ENCODE measurements at regions not wholly inside any gene's neighbourhood (a gene's known extent, or its start where the extent isn't known, plus 50 kb on each side); places are given as distances from the start of the nearest gene placed in this dataset.

- no peak overlapping the region for H2AFZ ChIP-seq (ENCODE audit: low read length, unreplicated experiment)
- no peak overlapping the region for H3K4me3 ChIP-seq (ENCODE audit: low read depth, low read length)
- H3K27me3 ChIP-seq (ENCODE audit: insufficient read depth, low read length) = no peaks in the 10 kb centered on the region
- no peak overlapping the region for H3K27ac ChIP-seq (ENCODE audit: low read depth, low read length)
- H3K36me3 ChIP-seq (ENCODE audit: insufficient read depth, low read length) = no peaks in the 10 kb centered on the region
- peaks cover 5% of the 10 kb centered on the region for H3K4me1 ChIP-seq (ENCODE audit: control insufficient read depth, insufficient read depth, low read length, unreplicated experiment)
- no peaks in the 10 kb centered on the region for H3K79me2 ChIP-seq (ENCODE audit: control insufficient read depth, insufficient read depth, low read length, unreplicated experiment)
Observed at GRCh38 chr22:44575381-44576268, 77.6 kb upstream of the RTL6 start.

GRCh38 chr22:44574640-44575380 is 76.8 kb upstream of the RTL6 start:
- no peaks in the 10 kb centered on the region for H3K27me3 ChIP-seq (ENCODE audit: insufficient read depth, low read length)
- H2AFZ ChIP-seq (ENCODE audit: low read length, unreplicated experiment) = no peak overlapping the region
- H3K4me1 ChIP-seq (ENCODE audit: control insufficient read depth, insufficient read depth, low read length, unreplicated experiment) = peaks cover 5% of the 10 kb centered on the region
- H3K79me2 ChIP-seq (ENCODE audit: control insufficient read depth, insufficient read depth, low read length, unreplicated experiment) = no peaks in the 10 kb centered on the region
- H3K36me3 ChIP-seq (ENCODE audit: insufficient read depth, low read length) = no peaks in the 10 kb centered on the region
- no peak overlapping the region for H3K4me3 ChIP-seq (ENCODE audit: low read depth, low read length)
- H3K27ac ChIP-seq (ENCODE audit: low read depth, low read length) = no peak overlapping the region

- Histone ChIP-seq H3K79me2 (ENCODE audit: control insufficient read depth, insufficient read depth, low read length, unreplicated experiment) (no peaks in the 10 kb centered on the region), H3K4me1 (ENCODE audit: control insufficient read depth, insufficient read depth, low read length, unreplicated experiment) (peaks cover 5% of the 10 kb centered on the region), H3K36me3 (ENCODE audit: insufficient read depth, low read length) (no peaks in the 10 kb centered on the region), H2AFZ (ENCODE audit: low read length, unreplicated experiment) (no peak overlapping the region), H3K27me3 (ENCODE audit: insufficient read depth, low read length) (no peaks in the 10 kb centered on the region), H3K27ac (ENCODE audit: low read depth, low read length) (no peak overlapping the region), H3K4me3 (ENCODE audit: low read depth, low read length) (no peak overlapping the region)
Observed at GRCh38 chr22:44574057-44574639, 76.1 kb upstream of the RTL6 start.

GRCh38 chr22:44573451-44573850 is 75.4 kb upstream of the RTL6 start:
- Histone ChIP-seq H3K27ac (ENCODE audit: low read depth, low read length) (no peak overlapping the region), H3K4me1 (ENCODE audit: control insufficient read depth, insufficient read depth, low read length, unreplicated experiment) (peaks cover 5% of the 10 kb centered on the region), H3K4me3 (ENCODE audit: low read depth, low read length) (no peak overlapping the region), H2AFZ (ENCODE audit: low read length, unreplicated experiment) (no peak overlapping the region), H3K79me2 (ENCODE audit: control insufficient read depth, insufficient read depth, low read length, unreplicated experiment) (no peaks in the 10 kb centered on the region), H3K27me3 (ENCODE audit: insufficient read depth, low read length) (no peaks in the 10 kb centered on the region), H3K36me3 (ENCODE audit: insufficient read depth, low read length) (no peaks in the 10 kb centered on the region)

- no peak overlapping the region for H2AFZ ChIP-seq (ENCODE audit: low read length, unreplicated experiment)
- H3K79me2 ChIP-seq (ENCODE audit: control insufficient read depth, insufficient read depth, low read length, unreplicated experiment) = no peaks in the 10 kb centered on the region
- no peaks in the 10 kb centered on the region for H3K27me3 ChIP-seq (ENCODE audit: insufficient read depth, low read length)
Observed at GRCh38 chr22:44572414-44573207, 74.6 kb upstream of the RTL6 start.

GRCh38 chr22:44571566-44572413 is 73.8 kb upstream of the RTL6 start:
- no peaks in the 10 kb centered on the region for H3K27me3 ChIP-seq (ENCODE audit: insufficient read depth, low read length)

More at GRCh38 chr22:44572414-44573207, 74.6 kb upstream of the RTL6 start:
- Histone ChIP-seq H3K4me3 (ENCODE audit: low read depth, low read length) (no peak overlapping the region), H3K36me3 (ENCODE audit: insufficient read depth, low read length) (no peaks in the 10 kb centered on the region), H3K4me1 (ENCODE audit: control insufficient read depth, insufficient read depth, low read length, unreplicated experiment) (peaks cover 5% of the 10 kb centered on the region), H3K27ac (ENCODE audit: low read depth, low read length) (no peak overlapping the region)

GRCh38 chr22:44570476-44571445 is 72.7 kb upstream of the RTL6 start:
- no peaks in the 10 kb centered on the region for H3K36me3 ChIP-seq (ENCODE audit: insufficient read depth, low read length)
- no peaks in the 10 kb centered on the region for H3K27me3 ChIP-seq (ENCODE audit: insufficient read depth, low read length)
- H3K4me3 ChIP-seq (ENCODE audit: low read depth, low read length) = no peak overlapping the region
- H3K79me2 ChIP-seq (ENCODE audit: control insufficient read depth, insufficient read depth, low read length, unreplicated experiment) = no peaks in the 10 kb centered on the region
- H2AFZ ChIP-seq (ENCODE audit: low read length, unreplicated experiment) = no peak overlapping the region
- H3K4me1 ChIP-seq (ENCODE audit: control insufficient read depth, insufficient read depth, low read length, unreplicated experiment) = peaks cover 5% of the 10 kb centered on the region
- H3K27ac ChIP-seq (ENCODE audit: low read depth, low read length) = no peak overlapping the region

More at GRCh38 chr22:44571566-44572413, 73.8 kb upstream of the RTL6 start:
- no peak overlapping the region for H3K27ac ChIP-seq (ENCODE audit: low read depth, low read length)
- no peaks in the 10 kb centered on the region for H3K79me2 ChIP-seq (ENCODE audit: control insufficient read depth, insufficient read depth, low read length, unreplicated experiment)
- no peak overlapping the region for H2AFZ ChIP-seq (ENCODE audit: low read length, unreplicated experiment)
- peaks cover 5% of the 10 kb centered on the region for H3K4me1 ChIP-seq (ENCODE audit: control insufficient read depth, insufficient read depth, low read length, unreplicated experiment)
- no peak overlapping the region for H3K4me3 ChIP-seq (ENCODE audit: low read depth, low read length)
- no peaks in the 10 kb centered on the region for H3K36me3 ChIP-seq (ENCODE audit: insufficient read depth, low read length)

GRCh38 chr22:44569561-44569991 is 71.5 kb upstream of the RTL6 start:
- peaks cover 4% of the 10 kb centered on the region for H3K4me1 ChIP-seq (ENCODE audit: control insufficient read depth, insufficient read depth, low read length, unreplicated experiment)
- H2AFZ ChIP-seq (ENCODE audit: low read length, unreplicated experiment) = no peak overlapping the region
- no peak overlapping the region for H3K4me3 ChIP-seq (ENCODE audit: low read depth, low read length)
- H3K36me3 ChIP-seq (ENCODE audit: insufficient read depth, low read length) = no peaks in the 10 kb centered on the region
- H3K27me3 ChIP-seq (ENCODE audit: insufficient read depth, low read length) = no peaks in the 10 kb centered on the region
- H3K27ac ChIP-seq (ENCODE audit: low read depth, low read length) = no peak overlapping the region
- no peaks in the 10 kb centered on the region for H3K79me2 ChIP-seq (ENCODE audit: control insufficient read depth, insufficient read depth, low read length, unreplicated experiment)
